ENCODE measurements at regions not wholly inside any gene's neighbourhood (a gene's known extent, or its start where the extent isn't known, plus 50 kb on each side); places are given as distances from the start of the nearest gene placed in this dataset.
"Not testable (repeated sequence)": the region's sequence is repeated elsewhere in the genome, so short reads cannot be mapped to it uniquely, and the experiment has no call there.

- no peak for ATAC-seq (replicated peaks in 6 of 8)
- H3K27ac ChIP-seq: no peak overlapping the region
- WGBS, 10 experiments: 13 to 100% (median 83%) methylated on average over 1 to 3 of the region's 3 CpGs
- H3K4me3 ChIP-seq: no peak overlapping the region
- peaks cover 0 to 5% of the 10 kb centered on the region in 2 donors for H3K4me1 ChIP-seq (replicated peaks in 1 of 2)
- in situ Hi-C loops (cut with MboI; ENCODE audit: low pct_unique_long_range_greater_than_20kb in 2 of 9, low sequenced_read_pairs in 9 of 9, unreplicated experiment in 9 of 9): no loop called here
Observed at GRCh38 chr15:69616558-69616957, 163.9 kb downstream of the RPLP1 start.

- in situ Hi-C loops (cut with MboI; ENCODE audit: low pct_unique_long_range_greater_than_20kb in 2 of 9, low sequenced_read_pairs in 9 of 9, unreplicated experiment in 9 of 9); H3K4me3 ChIP-seq; H3K4me1 ChIP-seq (replicated peaks in 1 of 2); ATAC-seq (replicated peaks in 6 of 8); H3K27ac ChIP-seq: not testable (repeated sequence)
- WGBS, 10 experiments: no CpG with 5 or more reads among the region's 4 CpGs
Observed at GRCh38 chr15:69617144-69617543, 164.5 kb downstream of the RPLP1 start.

GRCh38 chr15:69623392-69624154 is 171.0 kb downstream of the RPLP1 start:
- peak in 2 of 8 experiments; percentile 20 to 66 for ATAC-seq (replicated peaks in 6 of 8)

GRCh38 chr15:69624155-69624520 is 171.5 kb downstream of the RPLP1 start:
- in situ Hi-C loops (cut with MboI; ENCODE audit: low pct_unique_long_range_greater_than_20kb in 2 of 9, low sequenced_read_pairs in 9 of 9, unreplicated experiment in 9 of 9): no loop called here
- Histone ChIP-seq H3K4me1 (replicated peaks in 1 of 2) (no peaks in the 10 kb centered on the region), H3K4me3 (no peak overlapping the region), H3K27ac (no peak overlapping the region)
- 60 to 87% (median 77%) methylated on average over 1 to 2 of the region's 2 CpGs; no CpG with 5 or more reads in 5 of the 10 experiments for WGBS, 10 experiments
- ATAC-seq (replicated peaks in 6 of 8): peak in 1 of 8 experiments; percentile 22

More at GRCh38 chr15:69623392-69624154, 171.0 kb downstream of the RPLP1 start:
- WGBS, 10 experiments: 33 to 75% (median 50%) methylated on average over 1 to 3 of the region's 3 CpGs; no CpG with 5 or more reads in 3 of the 10 experiments
- no peak overlapping the region for H3K4me3 ChIP-seq
- no peak overlapping the region for H3K27ac ChIP-seq
- in situ Hi-C loops (cut with MboI; ENCODE audit: low pct_unique_long_range_greater_than_20kb in 2 of 9, low sequenced_read_pairs in 9 of 9, unreplicated experiment in 9 of 9): no loop called here
- no peaks in the 10 kb centered on the region for H3K4me1 ChIP-seq (replicated peaks in 1 of 2)

GRCh38 chr15:69624816-69625215 is 172.2 kb downstream of the RPLP1 start:
- WGBS, 10 experiments: 43 to 92% (median 80%) methylated on average over 1 to 2 of the region's 3 CpGs; no CpG with 5 or more reads in 4 of the 10 experiments
- ATAC-seq (replicated peaks in 6 of 8): no peak
- H3K4me3 ChIP-seq: no peak overlapping the region
- in situ Hi-C loops (cut with MboI; ENCODE audit: low pct_unique_long_range_greater_than_20kb in 2 of 9, low sequenced_read_pairs in 9 of 9, unreplicated experiment in 9 of 9): no loop called here
- H3K27ac ChIP-seq: no peak overlapping the region
- H3K4me1 ChIP-seq (replicated peaks in 1 of 2): no peaks in the 10 kb centered on the region

GRCh38 chr15:69625328-69625727 is 172.7 kb downstream of the RPLP1 start:
- WGBS, 10 experiments: 20 to 100% (median 64%) methylated on average over 1 to 2 of the region's 2 CpGs; no CpG with 5 or more reads in 3 of the 10 experiments
- Histone ChIP-seq H3K4me3 (no peak overlapping the region), H3K27ac (no peak overlapping the region), H3K4me1 (replicated peaks in 1 of 2) (no peaks in the 10 kb centered on the region)
- in situ Hi-C loops (cut with MboI; ENCODE audit: low pct_unique_long_range_greater_than_20kb in 2 of 9, low sequenced_read_pairs in 9 of 9, unreplicated experiment in 9 of 9): no loop called here
- ATAC-seq (replicated peaks in 6 of 8): no peak

- Histone ChIP-seq H3K27ac (no peak overlapping the region), H3K4me1 (replicated peaks in 1 of 2) (peaks cover 0 to 1% of the 10 kb centered on the region in 2 donors), H3K4me3 (no peak overlapping the region)
- WGBS, 10 experiments: 54 to 100% (median 88%) methylated on average over 1 to 11 of the region's 11 CpGs; no CpG with 5 or more reads in 1 of the 10 experiments
- in situ Hi-C loops (cut with MboI; ENCODE audit: low pct_unique_long_range_greater_than_20kb in 2 of 9, low sequenced_read_pairs in 9 of 9, unreplicated experiment in 9 of 9): no loop called here
- no peak for ATAC-seq (replicated peaks in 6 of 8)
Observed at GRCh38 chr15:69626095-69627066, 173.8 kb downstream of the RPLP1 start.

GRCh38 chr15:69627548-69628158 is 175.0 kb downstream of the RPLP1 start:
- Histone ChIP-seq H3K27ac (no peak overlapping the region), H3K4me1 (replicated peaks in 1 of 2) (peaks cover 4 to 12% of the 10 kb centered on the region in 2 donors), H3K4me3 (no peak overlapping the region)
- 17 to 100% (median 92%) methylated on average over 1 to 2 of the region's 5 CpGs; no CpG with 5 or more reads in 2 of the 10 experiments for WGBS, 10 experiments
- no peak for ATAC-seq (replicated peaks in 6 of 8)
- in situ Hi-C loops (cut with MboI; ENCODE audit: low pct_unique_long_range_greater_than_20kb in 2 of 9, low sequenced_read_pairs in 9 of 9, unreplicated experiment in 9 of 9): no loop called here

GRCh38 chr15:69628256-69629093 is 175.9 kb downstream of the RPLP1 start:
- Histone ChIP-seq H3K4me3 (no peak overlapping the region), H3K4me1 (replicated peaks in 1 of 2) (peaks cover 4 to 12% of the 10 kb centered on the region in 2 donors), H3K27ac (no peak overlapping the region)
- WGBS, 10 experiments: 23 to 96% (median 77%) methylated on average over 1 to 8 of the region's 12 CpGs; no CpG with 5 or more reads in 2 of the 10 experiments
- in situ Hi-C loops (cut with MboI; ENCODE audit: low pct_unique_long_range_greater_than_20kb in 2 of 9, low sequenced_read_pairs in 9 of 9, unreplicated experiment in 9 of 9): no loop called here
- peak in 3 of 8 experiments; percentile 49 to 70 (median 70) for ATAC-seq (replicated peaks in 6 of 8)

GRCh38 chr15:69629631-69630161 is 177.1 kb downstream of the RPLP1 start:
- Histone ChIP-seq H3K4me3 (no peak overlapping the region), H3K4me1 (replicated peaks in 1 of 2) (peaks cover 4 to 12% of the 10 kb centered on the region in 2 donors), H3K27ac (no peak overlapping the region)
- ATAC-seq (replicated peaks in 6 of 8): no peak
- 55 to 97% (median 70%) methylated on average over 1 to 5 of the region's 15 CpGs; no CpG with 5 or more reads in 5 of the 10 experiments for WGBS, 10 experiments
- in situ Hi-C loops (cut with MboI; ENCODE audit: low pct_unique_long_range_greater_than_20kb in 2 of 9, low sequenced_read_pairs in 9 of 9, unreplicated experiment in 9 of 9): no loop called here

- in situ Hi-C loops (cut with MboI; ENCODE audit: low pct_unique_long_range_greater_than_20kb in 2 of 9, low sequenced_read_pairs in 9 of 9, unreplicated experiment in 9 of 9): no loop called here
- no peak for ATAC-seq (replicated peaks in 6 of 8)
- H3K4me1 ChIP-seq (replicated peaks in 1 of 2): peaks cover 4 to 12% of the 10 kb centered on the region in 2 donors
- H3K27ac ChIP-seq: no peak overlapping the region
- H3K4me3 ChIP-seq: no peak overlapping the region
- 0 to 90% (median 68%) methylated on average over 1 to 6 of the region's 6 CpGs; no CpG with 5 or more reads in 4 of the 10 experiments for WGBS, 10 experiments
Observed at GRCh38 chr15:69631005-69631404, 178.4 kb downstream of the RPLP1 start.

- H3K4me3 ChIP-seq: no peak overlapping the region
- H3K27ac ChIP-seq: no peak overlapping the region
- ATAC-seq (replicated peaks in 6 of 8): peak in 5 of 8 experiments; percentile 31 to 84 (median 40)
- H3K4me1 ChIP-seq (replicated peaks in 1 of 2): peaks cover 9 to 19% of the 10 kb centered on the region in 2 donors
- 35 to 78% (median 51%) methylated on average over 1 to 4 of the region's 4 CpGs; no CpG with 5 or more reads in 1 of the 10 experiments for WGBS, 10 experiments
- in situ Hi-C loops (cut with MboI; ENCODE audit: low pct_unique_long_range_greater_than_20kb in 2 of 9, low sequenced_read_pairs in 9 of 9, unreplicated experiment in 9 of 9): no loop called here
Observed at GRCh38 chr15:69631978-69632377, 179.4 kb downstream of the RPLP1 start.
